Epithelial cell of esophagus (primary cell): ENCODE measurements at regions not wholly inside any gene's neighbourhood (a gene's known extent, or its start where the extent isn't known, plus 50 kb on each side); places are given as distances from the start of the nearest gene placed in this dataset.

ENCODE experiments used
- DNase-seq: peaks from one replicate; pipeline ENCODE4 v3.0.0; 2010; ENCODE audit warnings: low read depth
- H3K4me3 ChIP-seq: 2 replicates; pipeline ENCODE4 v1.5.1; 2011; ENCODE audit warnings: mild to moderate bottlenecking, low read length, control low read depth
- TF ChIP-seq, protein P1 (sequence below): IDR thresholded peaks from 2 replicates; pipeline ENCODE4 v1.5.1; 2011; ENCODE audit warnings: low read depth, mild to moderate bottlenecking, low read length, control low read depth, inconsistent platforms; ENCODE audit not compliant: insufficient read depth; ENCODE audit errors: missing control alignments

- DNase-seq: peak; percentile 27
- H3K4me3 ChIP-seq: no peak overlapping the region
- TF ChIP-seq, protein P1, sequence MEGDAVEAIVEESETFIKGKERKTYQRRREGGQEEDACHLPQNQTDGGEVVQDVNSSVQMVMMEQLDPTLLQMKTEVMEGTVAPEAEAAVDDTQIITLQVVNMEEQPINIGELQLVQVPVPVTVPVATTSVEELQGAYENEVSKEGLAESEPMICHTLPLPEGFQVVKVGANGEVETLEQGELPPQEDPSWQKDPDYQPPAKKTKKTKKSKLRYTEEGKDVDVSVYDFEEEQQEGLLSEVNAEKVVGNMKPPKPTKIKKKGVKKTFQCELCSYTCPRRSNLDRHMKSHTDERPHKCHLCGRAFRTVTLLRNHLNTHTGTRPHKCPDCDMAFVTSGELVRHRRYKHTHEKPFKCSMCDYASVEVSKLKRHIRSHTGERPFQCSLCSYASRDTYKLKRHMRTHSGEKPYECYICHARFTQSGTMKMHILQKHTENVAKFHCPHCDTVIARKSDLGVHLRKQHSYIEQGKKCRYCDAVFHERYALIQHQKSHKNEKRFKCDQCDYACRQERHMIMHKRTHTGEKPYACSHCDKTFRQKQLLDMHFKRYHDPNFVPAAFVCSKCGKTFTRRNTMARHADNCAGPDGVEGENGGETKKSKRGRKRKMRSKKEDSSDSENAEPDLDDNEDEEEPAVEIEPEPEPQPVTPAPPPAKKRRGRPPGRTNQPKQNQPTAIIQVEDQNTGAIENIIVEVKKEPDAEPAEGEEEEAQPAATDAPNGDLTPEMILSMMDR: no peak
These were observed 402.8 kb upstream of the NWD2 start for GRCh38 chr4:36841583-36842326.

DNA sequence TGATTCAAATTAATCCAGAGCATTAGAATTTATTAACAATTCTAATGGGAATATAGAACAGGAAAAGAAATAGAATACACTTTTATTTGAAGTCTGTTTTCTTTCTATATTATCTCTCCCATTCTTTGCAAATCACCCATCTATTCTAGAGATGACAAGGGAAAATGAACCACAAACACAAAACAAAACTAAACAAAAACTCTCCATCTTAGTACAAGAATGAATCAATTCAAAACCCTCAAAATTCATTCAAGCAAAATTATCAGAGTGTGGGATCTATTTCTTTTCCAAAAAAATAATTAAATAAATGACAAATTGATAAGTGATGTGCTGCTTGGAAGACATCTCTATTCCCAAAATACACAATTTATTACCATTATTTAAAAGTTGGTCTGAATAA, 400.1 kb upstream of the NWD2 start:
- TF ChIP-seq, protein P1: no peak
- DNase-seq: no peak
- H3K4me3 ChIP-seq: no peak overlapping the region

DNA sequence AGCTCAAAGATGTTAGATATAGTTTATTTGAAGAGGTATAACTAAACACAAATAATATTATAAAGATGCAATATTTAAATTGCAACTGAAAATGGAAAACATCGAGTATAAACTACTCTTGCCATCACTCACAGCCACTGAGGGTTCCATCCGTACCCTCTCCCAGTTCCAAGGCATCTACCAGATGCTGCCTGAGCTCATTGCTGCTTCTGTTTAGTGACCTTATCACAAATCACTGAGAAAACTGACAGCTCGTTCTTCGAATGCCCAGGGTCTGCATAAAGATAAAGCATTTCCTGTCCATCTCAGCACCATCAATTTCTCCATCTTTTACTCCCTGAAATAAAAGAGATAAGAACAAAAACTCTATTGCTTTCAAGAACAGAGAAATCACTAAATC, 391.7 kb upstream of the NWD2 start:
- H3K4me3 ChIP-seq: no peak overlapping the region
- DNase-seq: no peak
- TF ChIP-seq, protein P1: no peak

GRCh38 chr4:36854554-36854953, 390.0 kb upstream of the NWD2 start:
- TF ChIP-seq, protein P1: no peak
- no peak overlapping the region for H3K4me3 ChIP-seq

GRCh38 chr4:36863601-36864000, 380.9 kb upstream of the NWD2 start:
- TF ChIP-seq, protein P1: no peak
- H3K4me3 ChIP-seq: no peak overlapping the region
- DNase-seq: no peak

More at GRCh38 chr4:36854554-36854953, 390.0 kb upstream of the NWD2 start:
- no peak for DNase-seq

- no peak overlapping the region for H3K4me3 ChIP-seq
- TF ChIP-seq, protein P1: no peak
- peak; percentile 2 for DNase-seq
These were observed 374.4 kb upstream of the NWD2 start for GRCh38 chr4:36870121-36870520.

DNA sequence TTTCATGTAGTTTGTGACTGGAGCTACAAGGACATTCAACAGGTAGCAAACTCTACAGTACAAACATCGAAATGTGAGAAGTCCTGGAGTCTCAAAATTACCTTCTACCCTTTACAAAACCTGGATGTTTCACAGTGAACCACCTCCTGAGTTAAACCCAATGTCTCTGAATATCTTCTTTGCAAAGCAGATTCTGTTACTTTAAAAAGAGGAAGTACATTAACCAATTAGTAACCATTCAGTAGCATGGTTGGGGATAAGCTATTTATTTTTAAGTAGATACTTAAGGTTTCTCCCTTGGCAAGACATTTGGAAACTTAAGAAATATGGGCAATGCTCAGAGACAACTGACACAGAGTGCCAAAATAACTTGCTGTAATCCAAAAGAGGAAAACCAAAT, 371.9 kb upstream of the NWD2 start:
- TF ChIP-seq, protein P1: no peak
- H3K4me3 ChIP-seq: no peak overlapping the region
- DNase-seq: no peak
